Liver (tissue), 8 donors: ENCODE measurements at regions not wholly inside any gene's neighbourhood (a gene's known extent, or its start where the extent isn't known, plus 50 kb on each side); places are given as distances from the start of the nearest gene placed in this dataset.
A peak's percentile ranks its signal among the peaks of the same experiment; 100 is the strongest.

Experiments
- DNase-seq: peaks from one replicate; pipeline ENCODE4 v3.0.0-alpha.2; 2017; ENCODE audit warnings: low spot score
- H3K27ac ChIP-seq, 2 donors: one replicate each; pipeline ENCODE4 v1.7.0; 2013; ENCODE audit warnings: inconsistent platforms in 2 of 2, low read length in 2 of 2, control low read depth in 1 of 2, low read depth in 1 of 2, mild to moderate bottlenecking in 1 of 2
- H3K27me3 ChIP-seq, 4 donors: one replicate each; pipeline versions ENCODE4 v1.6.1 to v1.7.0; 2013; ENCODE audit warnings: low read length in 3 of 4, inconsistent platforms in 1 of 4, mild to moderate bottlenecking in 1 of 4, moderate library complexity in 1 of 4; ENCODE audit not compliant: control insufficient read depth in 4 of 4, insufficient read depth in 4 of 4
- H3K36me3 ChIP-seq, 4 donors: one replicate each; pipeline versions ENCODE4 v1.6.1 to v1.7.0; 2013; ENCODE audit warnings: low read length in 3 of 4, mild to moderate bottlenecking in 3 of 4, low read depth in 1 of 4, moderate library complexity in 1 of 4; ENCODE audit not compliant: control insufficient read depth in 4 of 4, insufficient read depth in 3 of 4
- H3K4me1 ChIP-seq, 4 donors: one replicate each; pipeline versions ENCODE4 v1.6.1 to v1.7.0; 2013; ENCODE audit warnings: low read length in 3 of 4, mild to moderate bottlenecking in 3 of 4, moderate library complexity in 1 of 4; ENCODE audit not compliant: control insufficient read depth in 4 of 4, insufficient read depth in 4 of 4
- H3K4me3 ChIP-seq, 3 donors: one replicate each; pipeline versions ENCODE4 v1.6.1 to v1.7.0; 2013; ENCODE audit warnings: low read length in 3 of 3, control low read depth in 1 of 3, low read depth in 1 of 3, mild to moderate bottlenecking in 1 of 3
- H3K9ac ChIP-seq, 2 donors: one replicate each; pipeline ENCODE4 v1.7.0; 2013; ENCODE audit warnings: low read length in 2 of 2, mild to moderate bottlenecking in 2 of 2, moderate library complexity in 2 of 2, control low read depth in 1 of 2, low read depth in 1 of 2
- H3K9me3 ChIP-seq, 4 donors: one replicate each; pipeline versions ENCODE4 v1.6.1 to v1.7.0; 2013; ENCODE audit warnings: low read length in 3 of 4; ENCODE audit not compliant: control insufficient read depth in 4 of 4
- EGR1 ChIP-seq, 2 donors: IDR thresholded peaks; 2 replicates each; pipeline ENCODE4 v1.6.1; 2016 to 2018; ENCODE audit warnings: antibody characterized with exemption in 2 of 2, low read depth in 2 of 2
- FOXA1 ChIP-seq: IDR thresholded peaks from 2 replicates; pipeline ENCODE4 v1.6.1; 2016; ENCODE audit warnings: antibody characterized with exemption
- FOXA2 ChIP-seq: IDR thresholded peaks from 2 replicates; pipeline ENCODE4 v1.6.1; 2016; ENCODE audit warnings: antibody characterized with exemption
- GABPA ChIP-seq, 2 donors: IDR thresholded peaks in 1 of 2; conservative IDR thresholded peaks in 1 of 2; 2 replicates each; pipeline ENCODE4 v1.6.1; 2016; ENCODE audit warnings: antibody characterized with exemption in 2 of 2, mild to moderate bottlenecking in 1 of 2, moderate library complexity in 1 of 2
- HNF4A ChIP-seq, 2 donors: conservative IDR thresholded peaks; 2 replicates each; pipeline ENCODE4 v1.6.1; 2016; ENCODE audit warnings: antibody characterized with exemption in 2 of 2, mild to moderate bottlenecking in 2 of 2
- NR2F2 ChIP-seq: IDR thresholded peaks from 2 replicates; pipeline ENCODE4 v1.6.1; 2016; ENCODE audit warnings: antibody characterized with exemption
- RAD21 ChIP-seq, 2 donors: IDR thresholded peaks; 2 replicates each; pipeline ENCODE4 v1.6.1; 2016; ENCODE audit warnings: antibody characterized with exemption in 2 of 2, mild to moderate bottlenecking in 2 of 2
- RXRA ChIP-seq, 2 donors: IDR thresholded peaks; 2 replicates each; pipeline ENCODE4 v1.6.1; 2017 to 2018; ENCODE audit warnings: antibody characterized with exemption in 2 of 2, mild to moderate bottlenecking in 1 of 2
- SP1 ChIP-seq: IDR thresholded peaks from 2 replicates; pipeline ENCODE4 v1.6.1; 2018; ENCODE audit warnings: antibody characterized with exemption, mild to moderate bottlenecking
- YY1 ChIP-seq: IDR thresholded peaks from 2 replicates; pipeline ENCODE4 v1.6.1; 2016; ENCODE audit warnings: antibody characterized with exemption, mild to moderate bottlenecking
- WGBS: extraction: QIAGEN DNeasy Blood & Tissue Kit; methylation state at CpG from one replicate; pipeline ENCODE4 v1.1.7; 2013; 5-methylcytosine and 5-hydroxymethylcytosine counted together
- TF ChIP-seq, protein P1 (sequence below): IDR thresholded peaks from 2 replicates; pipeline ENCODE4 v1.6.1; 2016; ENCODE audit warnings: antibody characterized with exemption, mild to moderate bottlenecking
- TF ChIP-seq, protein P2 (sequence below): IDR thresholded peaks from 2 replicates; pipeline ENCODE4 v1.6.1; 2016; ENCODE audit warnings: antibody characterized with exemption
- TF ChIP-seq, protein P3 (sequence below): fragments of 150-350 bp; IDR thresholded peaks from 2 replicates; pipeline ENCODE4 v1.5.1; 2017; ENCODE audit warnings: improper control_type of control experiment, low read depth, low read length; ENCODE audit not compliant: missing input control
- donor health status: healthy.
- donor health status: healthy.
- donor health status: healthy.
- donor health status: healthy.
- donor health status: healthy.

DNA sequence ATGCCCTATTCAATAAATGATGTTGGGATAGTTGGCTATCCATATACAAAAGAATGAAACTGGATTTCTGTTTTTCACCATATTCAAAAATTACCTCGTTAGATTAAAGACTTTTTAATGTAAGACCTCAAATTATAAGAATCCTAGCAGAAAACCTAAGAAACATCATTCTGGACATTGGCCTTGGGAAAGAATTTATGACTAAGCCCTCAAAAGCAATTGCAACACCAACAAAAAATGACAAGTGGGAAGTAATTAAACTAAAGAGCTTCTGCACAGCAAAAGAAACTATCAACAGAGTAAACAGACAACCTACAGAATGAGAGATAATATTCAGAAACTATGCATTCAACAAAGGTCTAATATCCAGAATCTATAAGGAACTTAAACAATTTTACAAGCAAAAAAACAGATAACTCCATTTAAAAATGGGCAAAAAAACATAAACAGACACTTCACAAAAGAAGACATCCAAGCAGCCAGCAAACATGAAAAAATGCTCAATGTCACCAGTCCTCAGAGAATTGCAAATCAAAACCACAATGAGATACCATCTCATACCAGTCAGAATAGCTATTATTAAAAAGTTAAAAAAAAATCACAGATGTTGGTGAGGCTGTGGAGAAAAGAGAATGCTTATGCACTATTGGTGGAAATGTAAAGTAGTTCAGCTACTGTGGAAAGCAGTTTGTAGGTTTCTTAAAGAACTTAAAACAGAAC, 309.8 kb downstream of the AHR start:
- Histone ChIP-seq H3K9me3 (no peaks in the 10 kb centered on the region), H3K27ac (no peak overlapping the region), H3K4me3 (no peak overlapping the region), H3K36me3 (no peaks in the 10 kb centered on the region), H3K9ac (no peak overlapping the region), H3K4me1 (peaks cover 0 to 10% (median 2%) of the 10 kb centered on the region in 4 donors), H3K27me3 (no peaks in the 10 kb centered on the region)
- TF ChIP-seq EGR1 (IDR thresholded peaks at IDR 0.05; ENCODE audit: low read depth in 2 of 2) (no peak), GABPA (IDR thresholded peaks at IDR 0.05 in 1 of 2, conservative IDR thresholded peaks at IDR 0.05 in 1 of 2) (no peak), FOXA1 (no peak), RXRA (IDR thresholded peaks at IDR 0.05) (no peak), HNF4A (conservative IDR thresholded peaks at IDR 0.05) (no peak), SP1 (no peak), FOXA2 (no peak), YY1 (no peak), NR2F2 (no peak)
- TF ChIP-seq, protein P1, sequence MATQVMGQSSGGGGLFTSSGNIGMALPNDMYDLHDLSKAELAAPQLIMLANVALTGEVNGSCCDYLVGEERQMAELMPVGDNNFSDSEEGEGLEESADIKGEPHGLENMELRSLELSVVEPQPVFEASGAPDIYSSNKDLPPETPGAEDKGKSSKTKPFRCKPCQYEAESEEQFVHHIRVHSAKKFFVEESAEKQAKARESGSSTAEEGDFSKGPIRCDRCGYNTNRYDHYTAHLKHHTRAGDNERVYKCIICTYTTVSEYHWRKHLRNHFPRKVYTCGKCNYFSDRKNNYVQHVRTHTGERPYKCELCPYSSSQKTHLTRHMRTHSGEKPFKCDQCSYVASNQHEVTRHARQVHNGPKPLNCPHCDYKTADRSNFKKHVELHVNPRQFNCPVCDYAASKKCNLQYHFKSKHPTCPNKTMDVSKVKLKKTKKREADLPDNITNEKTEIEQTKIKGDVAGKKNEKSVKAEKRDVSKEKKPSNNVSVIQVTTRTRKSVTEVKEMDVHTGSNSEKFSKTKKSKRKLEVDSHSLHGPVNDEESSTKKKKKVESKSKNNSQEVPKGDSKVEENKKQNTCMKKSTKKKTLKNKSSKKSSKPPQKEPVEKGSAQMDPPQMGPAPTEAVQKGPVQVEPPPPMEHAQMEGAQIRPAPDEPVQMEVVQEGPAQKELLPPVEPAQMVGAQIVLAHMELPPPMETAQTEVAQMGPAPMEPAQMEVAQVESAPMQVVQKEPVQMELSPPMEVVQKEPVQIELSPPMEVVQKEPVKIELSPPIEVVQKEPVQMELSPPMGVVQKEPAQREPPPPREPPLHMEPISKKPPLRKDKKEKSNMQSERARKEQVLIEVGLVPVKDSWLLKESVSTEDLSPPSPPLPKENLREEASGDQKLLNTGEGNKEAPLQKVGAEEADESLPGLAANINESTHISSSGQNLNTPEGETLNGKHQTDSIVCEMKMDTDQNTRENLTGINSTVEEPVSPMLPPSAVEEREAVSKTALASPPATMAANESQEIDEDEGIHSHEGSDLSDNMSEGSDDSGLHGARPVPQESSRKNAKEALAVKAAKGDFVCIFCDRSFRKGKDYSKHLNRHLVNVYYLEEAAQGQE, result no peak
- TF ChIP-seq, protein P2, sequence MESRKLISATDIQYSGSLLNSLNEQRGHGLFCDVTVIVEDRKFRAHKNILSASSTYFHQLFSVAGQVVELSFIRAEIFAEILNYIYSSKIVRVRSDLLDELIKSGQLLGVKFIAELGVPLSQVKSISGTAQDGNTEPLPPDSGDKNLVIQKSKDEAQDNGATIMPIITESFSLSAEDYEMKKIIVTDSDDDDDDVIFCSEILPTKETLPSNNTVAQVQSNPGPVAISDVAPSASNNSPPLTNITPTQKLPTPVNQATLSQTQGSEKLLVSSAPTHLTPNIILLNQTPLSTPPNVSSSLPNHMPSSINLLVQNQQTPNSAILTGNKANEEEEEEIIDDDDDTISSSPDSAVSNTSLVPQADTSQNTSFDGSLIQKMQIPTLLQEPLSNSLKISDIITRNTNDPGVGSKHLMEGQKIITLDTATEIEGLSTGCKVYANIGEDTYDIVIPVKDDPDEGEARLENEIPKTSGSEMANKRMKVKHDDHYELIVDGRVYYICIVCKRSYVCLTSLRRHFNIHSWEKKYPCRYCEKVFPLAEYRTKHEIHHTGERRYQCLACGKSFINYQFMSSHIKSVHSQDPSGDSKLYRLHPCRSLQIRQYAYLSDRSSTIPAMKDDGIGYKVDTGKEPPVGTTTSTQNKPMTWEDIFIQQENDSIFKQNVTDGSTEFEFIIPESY, result no peak
- TF ChIP-seq, protein P3, sequence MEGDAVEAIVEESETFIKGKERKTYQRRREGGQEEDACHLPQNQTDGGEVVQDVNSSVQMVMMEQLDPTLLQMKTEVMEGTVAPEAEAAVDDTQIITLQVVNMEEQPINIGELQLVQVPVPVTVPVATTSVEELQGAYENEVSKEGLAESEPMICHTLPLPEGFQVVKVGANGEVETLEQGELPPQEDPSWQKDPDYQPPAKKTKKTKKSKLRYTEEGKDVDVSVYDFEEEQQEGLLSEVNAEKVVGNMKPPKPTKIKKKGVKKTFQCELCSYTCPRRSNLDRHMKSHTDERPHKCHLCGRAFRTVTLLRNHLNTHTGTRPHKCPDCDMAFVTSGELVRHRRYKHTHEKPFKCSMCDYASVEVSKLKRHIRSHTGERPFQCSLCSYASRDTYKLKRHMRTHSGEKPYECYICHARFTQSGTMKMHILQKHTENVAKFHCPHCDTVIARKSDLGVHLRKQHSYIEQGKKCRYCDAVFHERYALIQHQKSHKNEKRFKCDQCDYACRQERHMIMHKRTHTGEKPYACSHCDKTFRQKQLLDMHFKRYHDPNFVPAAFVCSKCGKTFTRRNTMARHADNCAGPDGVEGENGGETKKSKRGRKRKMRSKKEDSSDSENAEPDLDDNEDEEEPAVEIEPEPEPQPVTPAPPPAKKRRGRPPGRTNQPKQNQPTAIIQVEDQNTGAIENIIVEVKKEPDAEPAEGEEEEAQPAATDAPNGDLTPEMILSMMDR, result no peak
- WGBS, result 71% methylated on average over 1 of the region's 1 CpG
- no peak for DNase-seq

GRCh38 chr7:17611611-17612010, 313.2 kb downstream of the AHR start:
- no peak for DNase-seq
- WGBS, result 29% methylated on average over 4 of the region's 4 CpGs
- no peaks in the 10 kb centered on the region for H3K9me3 ChIP-seq
- no peaks in the 10 kb centered on the region for H3K36me3 ChIP-seq
- peaks cover 0 to 10% (median 2%) of the 10 kb centered on the region in 4 donors for H3K4me1 ChIP-seq
- no peak overlapping the region for H3K9ac ChIP-seq
- no peaks in the 10 kb centered on the region for H3K27me3 ChIP-seq
- TF ChIP-seq FOXA2 (no peak), YY1 (no peak), EGR1 (IDR thresholded peaks at IDR 0.05; ENCODE audit: low read depth in 2 of 2) (no peak), HNF4A (conservative IDR thresholded peaks at IDR 0.05) (peak; percentile 51 to 85), RAD21 (IDR thresholded peaks at IDR 0.05) (peak in 1 of 2 donors; percentile 18), SP1 (peak; percentile 41), RXRA (IDR thresholded peaks at IDR 0.05) (peak; percentile 15 to 28)
- TF ChIP-seq, protein P3, result no peak
- H3K27ac ChIP-seq, result no peak overlapping the region
- H3K4me3 ChIP-seq, result no peak overlapping the region
